SH-SY5Y (cell line): ENCODE measurements at regions not wholly inside any gene's neighbourhood (a gene's known extent, or its start where the extent isn't known, plus 50 kb on each side); places are given as distances from the start of the nearest gene placed in this dataset.

Experiments
- GATA2 ChIP-seq: IDR thresholded peaks from 2 replicates; pipeline ENCODE4 v1.6.1; 2011; ENCODE audit warnings: mild to moderate bottlenecking, low read depth, low read length
- GATA3 ChIP-seq: IDR thresholded peaks from 2 replicates; pipeline ENCODE4 v1.6.1; 2011; ENCODE audit warnings: low read depth, mild to moderate bottlenecking, low read length, moderate library complexity

- TF ChIP-seq GATA3: no peak
- no peak for TF ChIP-seq GATA2
Observed at GRCh38 chr1:81513796-81514354, 286.9 kb upstream of the ADGRL2 start.

- TF ChIP-seq GATA2 (no peak), GATA3 (no peak)
Observed at GRCh38 chr1:81512252-81513003, 288.3 kb upstream of the ADGRL2 start.

- TF ChIP-seq GATA3 (no peak), GATA2 (no peak)
Observed at GRCh38 chr1:81511281-81511680, 289.5 kb upstream of the ADGRL2 start.

GRCh38 chr1:81510701-81511100, 290.0 kb upstream of the ADGRL2 start:
- no peak for TF ChIP-seq GATA3
- TF ChIP-seq GATA2: no peak

- no peak for TF ChIP-seq GATA3
- TF ChIP-seq GATA2: no peak
Observed at GRCh38 chr1:81509594-81509993, 291.1 kb upstream of the ADGRL2 start.

- TF ChIP-seq GATA3 (no peak), GATA2 (no peak)
Observed at GRCh38 chr1:81506699-81507098, 294.0 kb upstream of the ADGRL2 start.

GRCh38 chr1:81505831-81506230, 294.9 kb upstream of the ADGRL2 start:
- TF ChIP-seq GATA3 (no peak), GATA2 (no peak)

- no peak for TF ChIP-seq GATA3
- TF ChIP-seq GATA2: no peak
Observed at GRCh38 chr1:81499487-81499886, 301.2 kb upstream of the ADGRL2 start.

- no peak for TF ChIP-seq GATA3
- TF ChIP-seq GATA2: no peak
Observed at GRCh38 chr1:81498471-81499462, 302.0 kb upstream of the ADGRL2 start.

- TF ChIP-seq GATA3: no peak
- no peak for TF ChIP-seq GATA2
Observed at GRCh38 chr1:81496349-81496748, 304.4 kb upstream of the ADGRL2 start.

- TF ChIP-seq GATA3 (no peak), GATA2 (no peak)
Observed at GRCh38 chr1:81493102-81493869, 307.4 kb upstream of the ADGRL2 start.

- no peak for TF ChIP-seq GATA2
- no peak for TF ChIP-seq GATA3
Observed at GRCh38 chr1:81492628-81493027, 308.1 kb upstream of the ADGRL2 start.

- TF ChIP-seq GATA2: no peak
- no peak for TF ChIP-seq GATA3
Observed at GRCh38 chr1:81490614-81491013, 310.1 kb upstream of the ADGRL2 start.
